Thoracic aorta (tissue), 2 donors: ENCODE measurements at regions not wholly inside any gene's neighbourhood (a gene's known extent, or its start where the extent isn't known, plus 50 kb on each side); places are given as distances from the start of the nearest gene placed in this dataset.

Experiments
- ATAC-seq: fragments of 150-250 bp; one replicate; pipeline ENCODE4 v1.8.0; 2017; ENCODE audit warnings: low read depth; ENCODE audit not compliant: insufficient number of reproducible peaks, low FRiP score
- DNase-seq: peaks from one replicate; pipeline ENCODE4 v3.0.0-alpha.2; 2020; ENCODE audit warnings: low spot score
- H3K27ac ChIP-seq, 2 donors: fragments of 200-600 bp; sonication (generic); 1 replicate in 1 of 2; 2 replicates in 1 of 2; pipeline ENCODE4 v1.5.1; 2016; ENCODE audit warnings: mild to moderate bottlenecking in 2 of 2, moderate library complexity in 2 of 2
- H3K27me3 ChIP-seq: fragments of 200-600 bp; sonication (generic); replicated peaks from 2 replicates; pipeline ENCODE4 v1.6.0; 2016; ENCODE audit warnings: mild to moderate bottlenecking; ENCODE audit not compliant: insufficient read depth
- H3K36me3 ChIP-seq: fragments of 200-600 bp; sonication (generic); one replicate; pipeline ENCODE4 v1.5.1; 2016
- H3K4me1 ChIP-seq, 2 donors: fragments of 200-600 bp; sonication (generic); 1 replicate in 1 of 2; 2 replicates in 1 of 2; pipeline versions ENCODE4 v1.5.1 to v1.6.0; 2016; ENCODE audit warnings: low read depth in 2 of 2, mild to moderate bottlenecking in 1 of 2; ENCODE audit not compliant: control insufficient read depth in 1 of 2
- H3K4me3 ChIP-seq: fragments of 200-600 bp; sonication (generic); 2 replicates; pipeline ENCODE4 v1.5.1; 2016; ENCODE audit warnings: mild to moderate bottlenecking
- H3K9me3 ChIP-seq: fragments of 200-600 bp; sonication (generic); 2 replicates; pipeline ENCODE4 v1.5.1; 2016
- TF ChIP-seq, protein P1 (sequence below): fragments of 200-600 bp; sonication (generic); IDR thresholded peaks from one replicate; pipeline ENCODE4 v1.5.1; 2019; ENCODE audit warnings: antibody characterized with exemption

DNA sequence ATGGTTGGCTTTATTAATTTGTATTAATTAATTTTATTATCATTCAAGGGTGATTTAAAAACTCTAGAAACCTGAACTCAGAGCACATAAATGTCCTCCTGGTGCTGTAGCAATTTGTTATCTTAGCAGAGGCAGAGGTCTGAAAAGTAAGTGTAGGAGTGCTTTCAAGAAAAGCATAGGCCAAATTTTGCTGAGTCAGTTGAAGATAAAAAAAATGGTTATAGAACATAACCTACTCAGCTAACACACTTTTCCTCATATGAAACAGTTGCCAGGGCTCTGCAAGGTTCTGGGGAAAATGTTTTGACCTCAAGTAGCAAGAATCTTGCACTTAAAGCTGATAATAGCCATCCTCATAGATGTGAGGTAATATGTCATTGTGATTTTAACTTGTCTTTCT lies 53.5 kb upstream of the CHODL start:
- Histone ChIP-seq H3K27me3 (no peaks in the 10 kb centered on the region), H3K9me3 (no peaks in the 10 kb centered on the region), H3K4me3 (no peak overlapping the region), H3K4me1 (no peaks in the 10 kb centered on the region), H3K36me3 (no peaks in the 10 kb centered on the region), H3K27ac (no peak overlapping the region)
- DNase-seq = no peak
- no peak for ATAC-seq
- TF ChIP-seq, protein P1, sequence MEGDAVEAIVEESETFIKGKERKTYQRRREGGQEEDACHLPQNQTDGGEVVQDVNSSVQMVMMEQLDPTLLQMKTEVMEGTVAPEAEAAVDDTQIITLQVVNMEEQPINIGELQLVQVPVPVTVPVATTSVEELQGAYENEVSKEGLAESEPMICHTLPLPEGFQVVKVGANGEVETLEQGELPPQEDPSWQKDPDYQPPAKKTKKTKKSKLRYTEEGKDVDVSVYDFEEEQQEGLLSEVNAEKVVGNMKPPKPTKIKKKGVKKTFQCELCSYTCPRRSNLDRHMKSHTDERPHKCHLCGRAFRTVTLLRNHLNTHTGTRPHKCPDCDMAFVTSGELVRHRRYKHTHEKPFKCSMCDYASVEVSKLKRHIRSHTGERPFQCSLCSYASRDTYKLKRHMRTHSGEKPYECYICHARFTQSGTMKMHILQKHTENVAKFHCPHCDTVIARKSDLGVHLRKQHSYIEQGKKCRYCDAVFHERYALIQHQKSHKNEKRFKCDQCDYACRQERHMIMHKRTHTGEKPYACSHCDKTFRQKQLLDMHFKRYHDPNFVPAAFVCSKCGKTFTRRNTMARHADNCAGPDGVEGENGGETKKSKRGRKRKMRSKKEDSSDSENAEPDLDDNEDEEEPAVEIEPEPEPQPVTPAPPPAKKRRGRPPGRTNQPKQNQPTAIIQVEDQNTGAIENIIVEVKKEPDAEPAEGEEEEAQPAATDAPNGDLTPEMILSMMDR = no peak

DNA sequence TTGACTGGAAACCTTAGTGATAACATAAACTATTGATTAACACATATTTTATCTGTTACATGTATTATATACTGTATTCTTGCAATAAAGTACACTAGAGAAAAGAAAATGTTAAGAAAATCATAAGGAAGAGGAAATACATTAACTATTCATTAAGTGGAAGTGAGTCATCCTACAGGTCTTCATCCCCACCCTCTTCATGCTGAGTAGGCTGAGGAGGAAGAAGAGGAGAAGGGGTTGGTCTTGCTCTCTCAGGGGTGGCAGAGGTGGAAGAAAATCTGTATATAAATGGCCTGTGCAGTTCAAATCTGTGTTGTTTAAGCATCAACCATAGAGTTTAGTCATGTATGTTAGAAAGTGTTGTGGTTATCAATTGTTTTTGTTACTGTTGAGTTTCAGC lies 66.1 kb upstream of the CHODL start:
- no peak overlapping the region for H3K27ac ChIP-seq
- no peaks in the 10 kb centered on the region for H3K27me3 ChIP-seq
- no peak for ATAC-seq
- TF ChIP-seq, protein P1 = no peak
- no peaks in the 10 kb centered on the region for H3K4me1 ChIP-seq
- no peak for DNase-seq
- no peaks in the 10 kb centered on the region for H3K36me3 ChIP-seq
- H3K4me3 ChIP-seq = no peak overlapping the region
- no peaks in the 10 kb centered on the region for H3K9me3 ChIP-seq

DNA sequence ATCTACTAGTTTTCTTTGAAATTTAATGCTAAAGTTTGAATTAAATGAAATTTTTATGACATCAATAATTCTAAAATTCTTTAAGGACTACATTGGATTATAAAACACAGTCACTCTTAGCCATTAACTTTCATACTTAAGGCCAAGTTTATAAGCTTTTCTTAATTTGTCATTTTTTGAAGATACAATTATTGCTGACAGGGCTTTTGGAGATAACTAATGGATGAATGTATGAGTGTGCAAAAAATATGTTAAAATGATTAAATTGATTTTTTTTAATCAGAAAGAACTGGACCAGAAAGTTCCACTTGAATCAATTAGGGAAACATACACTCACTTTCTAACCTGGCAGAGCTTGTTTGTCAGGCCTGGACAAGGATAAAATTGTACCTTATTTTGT lies 70.3 kb upstream of the CHODL start:
- H3K4me1 ChIP-seq = no peaks in the 10 kb centered on the region
- H3K4me3 ChIP-seq = no peak overlapping the region
- H3K27ac ChIP-seq = no peak overlapping the region
- TF ChIP-seq, protein P1 = no peak
- H3K27me3 ChIP-seq = no peaks in the 10 kb centered on the region
- ATAC-seq (no peak), DNase-seq (no peak)
- H3K9me3 ChIP-seq = no peaks in the 10 kb centered on the region
- no peaks in the 10 kb centered on the region for H3K36me3 ChIP-seq

DNA sequence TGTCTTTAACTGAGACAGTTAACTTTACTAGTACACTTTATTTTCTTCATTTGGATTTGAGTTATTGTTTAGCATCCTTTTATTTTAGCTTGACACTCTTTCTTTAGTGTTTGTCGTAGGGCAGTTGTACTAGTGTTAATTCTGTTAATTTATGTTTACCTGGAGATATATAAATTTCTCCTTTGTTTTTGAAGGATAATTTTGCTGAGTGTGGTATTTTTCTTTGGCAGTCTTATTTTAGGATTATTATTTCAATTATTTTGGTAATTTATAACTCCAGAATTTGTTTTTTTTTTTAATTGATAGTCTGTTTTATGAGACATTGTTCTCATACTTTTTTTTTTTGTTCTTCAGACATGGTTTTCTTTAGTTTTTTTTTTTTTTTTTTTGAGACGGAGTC lies 73.8 kb upstream of the CHODL start:
- Histone ChIP-seq H3K4me1 (no peaks in the 10 kb centered on the region), H3K27me3 (no peaks in the 10 kb centered on the region), H3K36me3 (no peaks in the 10 kb centered on the region), H3K27ac (no peak overlapping the region), H3K9me3 (no peaks in the 10 kb centered on the region), H3K4me3 (no peak overlapping the region)
- DNase-seq (no peak), ATAC-seq (no peak)
- TF ChIP-seq, protein P1 = no peak

DNA sequence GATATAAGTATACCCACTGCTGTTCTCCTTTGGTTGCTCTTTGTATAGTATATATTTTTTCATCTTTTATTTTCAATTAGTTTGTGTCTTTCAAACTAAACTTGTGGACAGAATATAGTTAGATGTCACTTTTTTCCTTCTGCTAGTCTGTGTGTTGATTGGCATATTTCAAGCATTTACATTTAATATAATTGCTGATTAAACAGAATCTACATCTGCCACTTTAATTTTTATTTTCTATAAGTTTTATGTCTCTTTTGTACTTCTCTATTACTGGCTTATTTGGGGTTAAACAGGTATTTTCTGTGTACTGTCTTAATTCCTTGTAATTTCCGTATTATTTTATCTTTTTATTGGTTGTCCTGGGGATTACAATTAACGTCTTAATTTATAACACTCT lies 74.4 kb upstream of the CHODL start:
- Histone ChIP-seq H3K9me3 (no peaks in the 10 kb centered on the region), H3K27ac (no peak overlapping the region), H3K27me3 (no peaks in the 10 kb centered on the region), H3K4me1 (no peaks in the 10 kb centered on the region), H3K36me3 (no peaks in the 10 kb centered on the region), H3K4me3 (no peak overlapping the region)
- TF ChIP-seq, protein P1 = no peak
- DNase-seq (no peak), ATAC-seq (no peak)
